Osteoblast (primary cell): ENCODE measurements at regions not wholly inside any gene's neighbourhood (a gene's known extent, or its start where the extent isn't known, plus 50 kb on each side); places are given as distances from the start of the nearest gene placed in this dataset.

ENCODE experiments used
- DNase-seq: peaks from one replicate; pipeline ENCODE4 v3.0.0; 2011; ENCODE audit warnings: low spot score, mixed read lengths; ENCODE audit not compliant: insufficient read length; ENCODE audit errors: missing footprints
- H2AFZ ChIP-seq: 2 replicates; pipeline ENCODE4 v1.6.0; 2011; ENCODE audit warnings: mild to moderate bottlenecking, low read length
- H3K27ac ChIP-seq: 2 replicates; pipeline ENCODE4 v1.5.1; 2011; ENCODE audit warnings: mild to moderate bottlenecking, low read depth, low read length, moderate library complexity
- H3K27me3 ChIP-seq: 2 replicates; pipeline ENCODE4 v1.6.0; 2012; ENCODE audit warnings: mild to moderate bottlenecking, control low read depth, inconsistent platforms, low read length, moderate library complexity; ENCODE audit not compliant: insufficient read depth
- H3K36me3 ChIP-seq: 2 replicates; pipeline ENCODE4 v1.5.1; 2011; ENCODE audit warnings: mild to moderate bottlenecking, low read length, control low read depth, moderate library complexity; ENCODE audit not compliant: insufficient read depth
- H3K4me1 ChIP-seq: 2 replicates; pipeline ENCODE4 v1.5.1; 2011; ENCODE audit warnings: mild to moderate bottlenecking, low read length, control low read depth, moderate library complexity; ENCODE audit not compliant: insufficient read depth
- H3K4me2 ChIP-seq: 2 replicates; pipeline ENCODE4 v1.6.0; 2011; ENCODE audit warnings: mild to moderate bottlenecking, low read length; ENCODE audit not compliant: insufficient read depth
- H3K4me3 ChIP-seq: fragments of 200-600 bp; sonication (generic); 3 replicates; pipeline ENCODE4 v1.5.1; 2012; ENCODE audit warnings: mild to moderate bottlenecking, low read length, inconsistent platforms; ENCODE audit not compliant: insufficient read depth
- H3K79me2 ChIP-seq: 2 replicates; pipeline ENCODE4 v1.6.0; 2012; ENCODE audit warnings: mild to moderate bottlenecking, low read length, control low read depth, inconsistent platforms; ENCODE audit not compliant: insufficient read depth
- H3K9me3 ChIP-seq: 2 replicates; pipeline ENCODE4 v1.5.1; 2011; ENCODE audit warnings: low read depth, low read length, control low read depth
- H4K20me1 ChIP-seq: 2 replicates; pipeline ENCODE4 v1.6.0; 2012; ENCODE audit warnings: mild to moderate bottlenecking, low read length, control low read depth; ENCODE audit not compliant: insufficient read depth
- CTCF ChIP-seq: IDR thresholded peaks from 2 replicates; pipeline ENCODE4 v1.5.1; 2011; ENCODE audit warnings: mild to moderate bottlenecking, low read depth, low read length, moderate library complexity; ENCODE audit errors: extremely low read depth

DNA sequence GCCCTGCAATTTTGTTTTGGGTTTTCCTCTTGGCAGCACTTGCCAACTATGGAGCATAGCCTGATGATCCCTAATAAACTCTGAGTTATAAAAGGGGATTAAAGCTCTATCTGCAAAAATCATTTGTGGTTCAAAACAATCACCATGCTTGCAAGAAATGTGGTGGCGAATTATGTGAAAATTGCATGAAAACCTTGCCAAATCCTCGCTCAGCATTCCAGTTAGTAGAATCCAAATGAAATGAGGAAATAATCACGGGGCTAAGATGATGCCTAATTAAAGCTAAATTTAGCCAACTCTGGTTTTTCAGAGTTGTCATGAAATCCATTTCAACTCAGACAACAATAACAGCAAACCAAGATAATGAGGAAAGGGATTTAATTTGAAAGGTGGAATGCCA, 73.0 kb upstream of the PROK2 start:
- DNase-seq = no peak
- Histone ChIP-seq H3K4me3 (no peak overlapping the region), H2AFZ (no peak overlapping the region), H4K20me1 (no peaks in the 10 kb centered on the region), H3K4me2 (no peak overlapping the region), H3K9me3 (peaks cover 2% of the 10 kb centered on the region), H3K27ac (no peak overlapping the region), H3K79me2 (no peaks in the 10 kb centered on the region), H3K36me3 (no peaks in the 10 kb centered on the region), H3K27me3 (peaks cover 11% of the 10 kb centered on the region), H3K4me1 (no peaks in the 10 kb centered on the region)
- TF ChIP-seq CTCF = no peak

DNA sequence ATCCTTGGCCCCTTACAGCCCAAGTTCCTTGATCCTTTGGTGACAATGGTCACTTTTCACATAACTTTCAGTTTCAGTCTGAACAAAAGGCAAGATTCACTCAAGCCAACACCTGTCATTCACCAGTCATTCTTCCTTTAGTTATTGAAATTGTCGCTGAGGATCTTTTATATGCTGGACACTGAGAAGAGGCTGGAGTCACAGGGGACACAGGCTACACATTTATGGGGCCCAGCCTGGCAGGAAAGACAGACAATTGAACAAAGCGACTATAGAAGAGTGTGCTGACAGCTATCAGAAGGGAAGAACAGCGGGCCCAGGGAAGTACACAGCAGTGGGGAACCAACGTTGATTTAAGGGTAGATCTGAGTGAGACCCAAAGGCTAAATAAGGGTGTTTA, 69.8 kb upstream of the PROK2 start:
- Histone ChIP-seq H2AFZ (no peak overlapping the region), H3K79me2 (no peaks in the 10 kb centered on the region), H3K27ac (no peak overlapping the region), H3K4me3 (no peak overlapping the region), H3K27me3 (peaks cover 5% of the 10 kb centered on the region), H3K36me3 (no peaks in the 10 kb centered on the region), H3K9me3 (no peaks in the 10 kb centered on the region), H3K4me2 (no peak overlapping the region), H3K4me1 (no peaks in the 10 kb centered on the region), H4K20me1 (no peaks in the 10 kb centered on the region)
- no peak for DNase-seq
- TF ChIP-seq CTCF = no peak

DNA sequence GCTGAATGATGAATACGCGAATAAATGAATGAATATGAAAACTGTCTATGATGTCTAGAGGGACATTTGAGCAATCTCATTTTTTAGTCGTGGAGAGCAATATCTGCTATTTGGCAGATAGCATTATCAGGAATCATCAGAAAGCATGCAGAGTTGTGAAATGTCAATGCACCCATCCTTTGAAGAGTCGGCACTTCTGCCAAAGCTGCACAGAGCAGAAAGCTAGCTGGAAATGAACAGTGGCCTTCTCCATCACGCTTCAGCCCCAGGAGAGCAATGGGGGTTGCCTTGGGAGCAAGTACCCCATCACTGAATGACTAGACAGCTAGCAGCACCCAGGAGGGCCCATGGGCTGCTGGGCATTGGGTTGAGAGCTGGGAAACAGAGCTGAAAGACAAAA, 69.1 kb upstream of the PROK2 start:
- no peak for DNase-seq
- H3K27me3 ChIP-seq = peaks cover 5% of the 10 kb centered on the region
- TF ChIP-seq CTCF = no peak

GRCh38 chr3:71851878-71852277, 66.9 kb upstream of the PROK2 start:
- Histone ChIP-seq H3K27ac (no peak overlapping the region), H2AFZ (no peak overlapping the region), H3K27me3 (peaks cover 11% of the 10 kb centered on the region), H3K4me1 (no peaks in the 10 kb centered on the region), H3K36me3 (no peaks in the 10 kb centered on the region), H4K20me1 (no peaks in the 10 kb centered on the region), H3K79me2 (no peaks in the 10 kb centered on the region), H3K9me3 (no peaks in the 10 kb centered on the region), H3K4me3 (no peak overlapping the region), H3K4me2 (no peak overlapping the region)
- TF ChIP-seq CTCF = no peak
- DNase-seq = no peak

More for the DNA sequence above, 69.1 kb upstream of the PROK2 start:
- Histone ChIP-seq H3K4me1 (no peaks in the 10 kb centered on the region), H3K9me3 (no peaks in the 10 kb centered on the region), H4K20me1 (no peaks in the 10 kb centered on the region), H3K4me2 (no peak overlapping the region), H3K4me3 (no peak overlapping the region), H3K36me3 (no peaks in the 10 kb centered on the region), H3K79me2 (no peaks in the 10 kb centered on the region), H3K27ac (no peak overlapping the region), H2AFZ (no peak overlapping the region)
